ENCODE measurements at regions not wholly inside any gene's neighbourhood (a gene's known extent, or its start where the extent isn't known, plus 50 kb on each side); places are given as distances from the start of the nearest gene placed in this dataset.

GRCh38 chr2:210839450-210839849, 283.1 kb downstream of the CPS1 start:
- Mint-ChIP-seq H3K27me3 (ENCODE audit: low read depth) (no peaks in the 10 kb centered on the region), H3K4me1 (no peaks in the 10 kb centered on the region), H3K27ac (no peak overlapping the region), H3K9me3 (no peaks in the 10 kb centered on the region), H3K4me3 (no peak overlapping the region), H3K36me3 (ENCODE audit: low read depth) (no peaks in the 10 kb centered on the region)
- TF ChIP-seq, protein P1, sequence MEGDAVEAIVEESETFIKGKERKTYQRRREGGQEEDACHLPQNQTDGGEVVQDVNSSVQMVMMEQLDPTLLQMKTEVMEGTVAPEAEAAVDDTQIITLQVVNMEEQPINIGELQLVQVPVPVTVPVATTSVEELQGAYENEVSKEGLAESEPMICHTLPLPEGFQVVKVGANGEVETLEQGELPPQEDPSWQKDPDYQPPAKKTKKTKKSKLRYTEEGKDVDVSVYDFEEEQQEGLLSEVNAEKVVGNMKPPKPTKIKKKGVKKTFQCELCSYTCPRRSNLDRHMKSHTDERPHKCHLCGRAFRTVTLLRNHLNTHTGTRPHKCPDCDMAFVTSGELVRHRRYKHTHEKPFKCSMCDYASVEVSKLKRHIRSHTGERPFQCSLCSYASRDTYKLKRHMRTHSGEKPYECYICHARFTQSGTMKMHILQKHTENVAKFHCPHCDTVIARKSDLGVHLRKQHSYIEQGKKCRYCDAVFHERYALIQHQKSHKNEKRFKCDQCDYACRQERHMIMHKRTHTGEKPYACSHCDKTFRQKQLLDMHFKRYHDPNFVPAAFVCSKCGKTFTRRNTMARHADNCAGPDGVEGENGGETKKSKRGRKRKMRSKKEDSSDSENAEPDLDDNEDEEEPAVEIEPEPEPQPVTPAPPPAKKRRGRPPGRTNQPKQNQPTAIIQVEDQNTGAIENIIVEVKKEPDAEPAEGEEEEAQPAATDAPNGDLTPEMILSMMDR (IDR thresholded peaks at IDR 0.05; ENCODE audit: unreplicated experiment in 3 of 3), result no peak

GRCh38 chr2:210842896-210843295, 286.5 kb downstream of the CPS1 start:
- no peak overlapping the region for H3K4me3 Mint-ChIP-seq
- TF ChIP-seq, protein P1 (IDR thresholded peaks at IDR 0.05; ENCODE audit: unreplicated experiment in 3 of 3), result no peak
- H3K27ac Mint-ChIP-seq, result no peak overlapping the region
- H3K27me3 Mint-ChIP-seq (ENCODE audit: low read depth), result no peaks in the 10 kb centered on the region
- H3K4me1 Mint-ChIP-seq, result no peaks in the 10 kb centered on the region
- no peaks in the 10 kb centered on the region for H3K36me3 Mint-ChIP-seq (ENCODE audit: low read depth)
- H3K9me3 Mint-ChIP-seq, result no peaks in the 10 kb centered on the region

DNA sequence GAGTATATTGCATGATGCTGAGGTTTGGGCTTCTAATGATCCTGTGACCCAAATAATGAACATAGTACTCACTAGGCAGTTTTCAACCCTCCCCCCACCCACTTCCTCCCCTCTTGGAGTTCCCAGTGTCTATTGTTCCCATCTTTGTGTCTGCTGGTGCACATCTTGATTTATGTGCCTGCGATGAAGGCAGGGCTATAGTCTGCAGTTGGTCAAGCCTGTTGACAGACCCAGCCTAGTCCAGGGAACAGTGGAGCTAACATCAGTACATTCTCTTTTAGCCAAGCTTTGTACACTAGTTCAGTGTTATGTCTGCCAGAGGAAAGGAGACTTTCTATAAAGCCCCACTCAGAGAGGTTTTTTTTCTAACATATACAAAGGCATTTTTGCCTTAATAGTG, 287.6 kb downstream of the CPS1 start:
- Mint-ChIP-seq H3K4me1 (no peaks in the 10 kb centered on the region), H3K27me3 (ENCODE audit: low read depth) (no peaks in the 10 kb centered on the region), H3K36me3 (ENCODE audit: low read depth) (no peaks in the 10 kb centered on the region), H3K4me3 (no peak overlapping the region), H3K27ac (no peak overlapping the region), H3K9me3 (no peaks in the 10 kb centered on the region)
- TF ChIP-seq, protein P1 (IDR thresholded peaks at IDR 0.05; ENCODE audit: unreplicated experiment in 3 of 3), result no peak

GRCh38 chr2:210859314-210859713, 302.9 kb downstream of the CPS1 start:
- H3K36me3 Mint-ChIP-seq (ENCODE audit: low read depth), result no peaks in the 10 kb centered on the region
- no peak overlapping the region for H3K4me3 Mint-ChIP-seq
- H3K27me3 Mint-ChIP-seq (ENCODE audit: low read depth), result no peaks in the 10 kb centered on the region
- no peaks in the 10 kb centered on the region for H3K9me3 Mint-ChIP-seq
- TF ChIP-seq, protein P1 (IDR thresholded peaks at IDR 0.05; ENCODE audit: unreplicated experiment in 3 of 3), result no peak
- no peak overlapping the region for H3K27ac Mint-ChIP-seq
- no peaks in the 10 kb centered on the region for H3K4me1 Mint-ChIP-seq

DNA sequence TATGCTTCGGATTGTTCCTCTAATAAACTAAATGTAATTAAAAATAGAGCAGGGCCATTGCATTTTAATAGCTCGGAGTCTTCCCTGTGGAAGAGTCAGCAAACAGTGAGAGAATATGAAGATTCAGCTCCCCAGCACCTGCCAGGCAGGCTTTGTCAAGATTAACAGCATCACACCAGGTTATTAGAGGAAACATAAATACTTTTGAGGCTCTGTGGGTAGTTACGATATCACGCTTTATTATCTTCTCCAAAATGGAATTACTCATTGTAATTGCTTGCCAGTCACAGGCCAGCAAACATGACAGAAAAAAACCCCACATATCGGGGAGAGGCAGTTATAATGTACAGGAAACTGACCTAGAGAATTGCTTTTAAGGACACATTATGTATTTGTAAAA, 303.9 kb downstream of the CPS1 start:
- no peak overlapping the region for H3K4me3 Mint-ChIP-seq
- H3K36me3 Mint-ChIP-seq (ENCODE audit: low read depth), result no peaks in the 10 kb centered on the region
- H3K4me1 Mint-ChIP-seq, result no peaks in the 10 kb centered on the region
- H3K27ac Mint-ChIP-seq, result no peak overlapping the region
- no peaks in the 10 kb centered on the region for H3K9me3 Mint-ChIP-seq
- no peaks in the 10 kb centered on the region for H3K27me3 Mint-ChIP-seq (ENCODE audit: low read depth)
- TF ChIP-seq, protein P1 (IDR thresholded peaks at IDR 0.05; ENCODE audit: unreplicated experiment in 3 of 3), result no peak

GRCh38 chr2:210861038-210861665, 304.8 kb downstream of the CPS1 start:
- no peak overlapping the region for H3K27ac Mint-ChIP-seq
- H3K4me3 Mint-ChIP-seq, result no peak overlapping the region
- TF ChIP-seq, protein P1 (IDR thresholded peaks at IDR 0.05; ENCODE audit: unreplicated experiment in 3 of 3), result no peak
- no peaks in the 10 kb centered on the region for H3K9me3 Mint-ChIP-seq
- no peaks in the 10 kb centered on the region for H3K27me3 Mint-ChIP-seq (ENCODE audit: low read depth)
- H3K36me3 Mint-ChIP-seq (ENCODE audit: low read depth), result no peaks in the 10 kb centered on the region
- no peaks in the 10 kb centered on the region for H3K4me1 Mint-ChIP-seq
